ENCODE measurements at regions not wholly inside any gene's neighbourhood (a gene's known extent, or its start where the extent isn't known, plus 50 kb on each side); places are given as distances from the start of the nearest gene placed in this dataset.

- TF ChIP-seq ZSCAN20 (CRISPR knock-in tag; IDR thresholded peaks at IDR 0.05) = no peak
- TF ChIP-seq CTCF (IDR thresholded peaks at IDR 0.05) = no peak
- no peak for TF ChIP-seq HOXA7 (CRISPR knock-in tag; IDR thresholded peaks at IDR 0.05)
- no peak for TF ChIP-seq POLR2A (IDR thresholded peaks at IDR 0.05; ENCODE audit: low read length)
- TF ChIP-seq CEBPB (IDR thresholded peaks at IDR 0.05) = no peak
- no peak for TF ChIP-seq RNF2 (IDR thresholded peaks at IDR 0.05; ENCODE audit: borderline replicate concordance, low read depth)
Observed at GRCh38 chr7:7051206-7051877, 131.0 kb upstream of the C1GALT1 start.

All from A549 (cell line).